ENCODE measurements at regions not wholly inside any gene's neighbourhood (a gene's known extent, or its start where the extent isn't known, plus 50 kb on each side); places are given as distances from the start of the nearest gene placed in this dataset.

GRCh38 chr16:52054326-52054725 is 492.6 kb downstream of the TOX3 start:
- H3K9ac ChIP-seq (ENCODE audit: low read depth, low read length, poor library complexity, severe bottlenecking): no peak overlapping the region
- H3K27me3 ChIP-seq (ENCODE audit: insufficient read depth, low read length, poor library complexity, severe bottlenecking): no peaks in the 10 kb centered on the region
- H2AFZ ChIP-seq (ENCODE audit: low read length): no peak overlapping the region
- TF ChIP-seq EZH2phosphoT487 (IDR thresholded peaks at IDR 0.05; ENCODE audit: borderline replicate concordance): no peak
- TF ChIP-seq, protein P1, sequence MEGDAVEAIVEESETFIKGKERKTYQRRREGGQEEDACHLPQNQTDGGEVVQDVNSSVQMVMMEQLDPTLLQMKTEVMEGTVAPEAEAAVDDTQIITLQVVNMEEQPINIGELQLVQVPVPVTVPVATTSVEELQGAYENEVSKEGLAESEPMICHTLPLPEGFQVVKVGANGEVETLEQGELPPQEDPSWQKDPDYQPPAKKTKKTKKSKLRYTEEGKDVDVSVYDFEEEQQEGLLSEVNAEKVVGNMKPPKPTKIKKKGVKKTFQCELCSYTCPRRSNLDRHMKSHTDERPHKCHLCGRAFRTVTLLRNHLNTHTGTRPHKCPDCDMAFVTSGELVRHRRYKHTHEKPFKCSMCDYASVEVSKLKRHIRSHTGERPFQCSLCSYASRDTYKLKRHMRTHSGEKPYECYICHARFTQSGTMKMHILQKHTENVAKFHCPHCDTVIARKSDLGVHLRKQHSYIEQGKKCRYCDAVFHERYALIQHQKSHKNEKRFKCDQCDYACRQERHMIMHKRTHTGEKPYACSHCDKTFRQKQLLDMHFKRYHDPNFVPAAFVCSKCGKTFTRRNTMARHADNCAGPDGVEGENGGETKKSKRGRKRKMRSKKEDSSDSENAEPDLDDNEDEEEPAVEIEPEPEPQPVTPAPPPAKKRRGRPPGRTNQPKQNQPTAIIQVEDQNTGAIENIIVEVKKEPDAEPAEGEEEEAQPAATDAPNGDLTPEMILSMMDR (conservative IDR thresholded peaks at IDR 0.05; ENCODE audit: low read length): no peak
- H3K4me2 ChIP-seq (ENCODE audit: low read depth, low read length, poor library complexity, severe bottlenecking): no peak overlapping the region
- no peaks in the 10 kb centered on the region for H4K20me1 ChIP-seq (ENCODE audit: insufficient read depth, low read length, poor library complexity, severe bottlenecking)
- no peaks in the 10 kb centered on the region for H3K79me2 ChIP-seq (ENCODE audit: insufficient read depth, low read length)
- H3K9me2 ChIP-seq (replicated peaks; ENCODE audit: low read depth, low read length): no peaks in the 10 kb centered on the region
- H3F3A ChIP-seq (ENCODE audit: low read depth): no peaks in the 10 kb centered on the region
- H3K4me1 ChIP-seq (ENCODE audit: insufficient read depth, low read length, poor library complexity, severe bottlenecking): no peaks in the 10 kb centered on the region
- no peaks in the 10 kb centered on the region for H3K36me3 ChIP-seq (ENCODE audit: insufficient read depth, low read length)
- no peak overlapping the region for H3K4me3 ChIP-seq (ENCODE audit: low read length, poor library complexity, severe bottlenecking)
- H3K9me3 ChIP-seq (ENCODE audit: insufficient read depth, low read depth, low read length): 0 out of 2 replicates have a peak, but pooled peaks cover 3% of the 10 kb centered on the region

- Histone ChIP-seq H3K4me1 (ENCODE audit: insufficient read depth, low read length, poor library complexity, severe bottlenecking) (no peaks in the 10 kb centered on the region), H3K9me2 (replicated peaks; ENCODE audit: low read depth, low read length) (0 out of 2 replicates have a peak, but pooled peaks cover 3% of the 10 kb centered on the region), H3K4me2 (ENCODE audit: low read depth, low read length, poor library complexity, severe bottlenecking) (no peak overlapping the region), H2AFZ (ENCODE audit: low read length) (no peak overlapping the region), H3K36me3 (ENCODE audit: insufficient read depth, low read length) (no peaks in the 10 kb centered on the region), H3K9me3 (ENCODE audit: insufficient read depth, low read depth, low read length) (0 out of 2 replicates have a peak, but pooled peaks cover 3% of the 10 kb centered on the region), H3K79me2 (ENCODE audit: insufficient read depth, low read length) (no peaks in the 10 kb centered on the region), H3F3A (ENCODE audit: low read depth) (no peaks in the 10 kb centered on the region), H4K20me1 (ENCODE audit: insufficient read depth, low read length, poor library complexity, severe bottlenecking) (no peaks in the 10 kb centered on the region), H3K4me3 (ENCODE audit: low read length, poor library complexity, severe bottlenecking) (no peak overlapping the region), H3K9ac (ENCODE audit: low read depth, low read length, poor library complexity, severe bottlenecking) (no peak overlapping the region), H3K27me3 (ENCODE audit: insufficient read depth, low read length, poor library complexity, severe bottlenecking) (no peaks in the 10 kb centered on the region)
- TF ChIP-seq EZH2phosphoT487 (IDR thresholded peaks at IDR 0.05; ENCODE audit: borderline replicate concordance): no peak
- TF ChIP-seq, protein P1 (conservative IDR thresholded peaks at IDR 0.05; ENCODE audit: low read length): no peak
Measured at GRCh38 chr16:52052818-52053217, 494.1 kb downstream of the TOX3 start.

DNA sequence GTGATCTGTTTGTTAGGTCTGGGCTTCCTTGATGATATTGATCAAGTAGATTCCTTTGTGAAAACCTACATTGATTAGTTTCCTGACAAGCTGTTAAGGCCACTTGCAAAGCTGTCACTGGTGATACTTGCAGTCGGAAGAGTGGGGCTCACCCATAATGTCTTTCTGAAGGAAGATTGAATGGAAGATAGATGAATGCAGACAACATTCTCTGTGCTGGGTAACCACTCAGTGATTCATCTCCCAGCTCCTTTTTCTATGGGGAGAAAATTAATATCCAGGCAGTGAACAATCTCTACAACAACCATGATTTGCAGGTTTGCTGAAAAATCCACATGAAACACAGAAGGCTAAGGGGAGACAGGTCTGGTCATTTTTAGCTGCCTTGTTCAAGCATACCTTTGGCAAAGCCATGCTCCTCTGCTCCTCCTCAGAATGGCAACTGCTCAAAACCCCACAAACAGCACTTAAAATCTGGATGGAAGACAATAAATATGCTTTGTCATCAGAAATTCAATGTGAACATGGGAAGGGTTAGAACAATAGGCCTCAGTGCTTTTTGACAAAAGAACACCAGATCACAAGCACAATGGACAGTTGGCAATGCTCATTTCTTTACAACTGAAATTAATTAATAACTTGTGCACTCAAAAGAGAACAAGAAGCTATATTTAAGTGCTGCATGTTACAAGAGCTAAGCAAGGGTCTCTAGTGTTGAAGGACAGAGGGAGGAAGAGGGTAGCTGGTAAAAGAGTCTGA is 495.4 kb downstream of the TOX3 start:
- Histone ChIP-seq H3K36me3 (ENCODE audit: insufficient read depth, low read length) (no peaks in the 10 kb centered on the region), H3K4me3 (ENCODE audit: low read length, poor library complexity, severe bottlenecking) (no peak overlapping the region)

More for the DNA sequence above, 495.4 kb downstream of the TOX3 start:
- no peaks in the 10 kb centered on the region for H3K79me2 ChIP-seq (ENCODE audit: insufficient read depth, low read length)
- H3K9me2 ChIP-seq (replicated peaks; ENCODE audit: low read depth, low read length): 0 out of 2 replicates have a peak, but pooled peaks cover 3% of the 10 kb centered on the region
- H4K20me1 ChIP-seq (ENCODE audit: insufficient read depth, low read length, poor library complexity, severe bottlenecking): no peaks in the 10 kb centered on the region
- H3K4me1 ChIP-seq (ENCODE audit: insufficient read depth, low read length, poor library complexity, severe bottlenecking): no peaks in the 10 kb centered on the region
- no peak overlapping the region for H3K9ac ChIP-seq (ENCODE audit: low read depth, low read length, poor library complexity, severe bottlenecking)
- no peaks in the 10 kb centered on the region for H3K27me3 ChIP-seq (ENCODE audit: insufficient read depth, low read length, poor library complexity, severe bottlenecking)
- TF ChIP-seq, protein P1 (conservative IDR thresholded peaks at IDR 0.05; ENCODE audit: low read length): no peak
- TF ChIP-seq EZH2phosphoT487 (IDR thresholded peaks at IDR 0.05; ENCODE audit: borderline replicate concordance): no peak
- H3F3A ChIP-seq (ENCODE audit: low read depth): no peaks in the 10 kb centered on the region
- H3K9me3 ChIP-seq (ENCODE audit: insufficient read depth, low read depth, low read length): 0 out of 2 replicates have a peak, but pooled peaks cover 3% of the 10 kb centered on the region
- no peak overlapping the region for H3K4me2 ChIP-seq (ENCODE audit: low read depth, low read length, poor library complexity, severe bottlenecking)
- no peak overlapping the region for H2AFZ ChIP-seq (ENCODE audit: low read length)
